Amniotic epithelial cell (primary cell): ENCODE measurements at regions not wholly inside any gene's neighbourhood (a gene's known extent, or its start where the extent isn't known, plus 50 kb on each side); places are given as distances from the start of the nearest gene placed in this dataset.
"Not testable (repeated sequence)": the region's sequence is repeated elsewhere in the genome, so short reads cannot be mapped to it uniquely, and the experiment has no call there.

Experiments used
- DNase-seq: peaks from one replicate; pipeline ENCODE4 v3.0.0-alpha.2; 2010; ENCODE audit warnings: low read depth

DNA sequence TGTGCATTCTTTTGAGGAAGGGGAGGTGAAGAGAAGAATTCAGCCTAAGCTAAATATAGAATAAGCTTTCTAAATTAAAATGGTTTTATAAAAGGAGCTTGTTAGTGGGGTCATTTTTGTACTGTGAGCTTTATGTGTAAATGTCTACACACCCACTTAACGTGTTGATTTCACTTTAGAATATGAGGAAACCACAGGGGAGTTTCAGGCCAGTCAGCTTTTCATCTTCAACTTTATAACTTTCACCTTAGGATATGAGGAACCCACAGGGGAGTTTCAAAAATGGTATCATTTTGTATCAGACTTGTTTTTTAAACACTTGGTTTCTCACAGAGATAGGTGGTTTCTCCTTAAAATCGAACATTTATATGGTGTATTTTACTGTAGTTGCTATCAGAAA lies 120.7 kb upstream of the NIPA1 start:
- not testable (repeated sequence) for DNase-seq

- DNase-seq: not testable (repeated sequence)
Measured at GRCh38 chr15:22684786-22685185, 101.7 kb upstream of the NIPA1 start.

DNA sequence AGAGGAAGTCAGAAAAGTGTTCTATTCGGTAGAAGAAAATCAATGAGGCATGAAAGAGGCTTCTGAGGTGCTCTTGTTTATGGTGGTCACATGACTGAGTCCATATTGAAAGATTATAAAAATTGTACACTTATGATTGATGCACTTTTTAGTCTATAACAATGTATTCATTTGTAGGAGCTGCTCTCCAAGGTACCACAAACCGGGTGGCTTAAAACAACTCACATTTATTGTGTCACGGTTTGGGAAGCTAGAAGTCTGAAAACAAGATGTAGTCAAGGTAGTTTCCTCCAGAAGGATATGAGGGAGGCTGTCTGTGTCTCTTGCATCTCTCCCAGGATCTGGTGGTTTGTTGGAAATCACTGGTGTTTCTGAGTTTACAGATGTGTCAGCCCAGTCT lies 86.6 kb upstream of the NIPA1 start:
- not testable (repeated sequence) for DNase-seq

DNA sequence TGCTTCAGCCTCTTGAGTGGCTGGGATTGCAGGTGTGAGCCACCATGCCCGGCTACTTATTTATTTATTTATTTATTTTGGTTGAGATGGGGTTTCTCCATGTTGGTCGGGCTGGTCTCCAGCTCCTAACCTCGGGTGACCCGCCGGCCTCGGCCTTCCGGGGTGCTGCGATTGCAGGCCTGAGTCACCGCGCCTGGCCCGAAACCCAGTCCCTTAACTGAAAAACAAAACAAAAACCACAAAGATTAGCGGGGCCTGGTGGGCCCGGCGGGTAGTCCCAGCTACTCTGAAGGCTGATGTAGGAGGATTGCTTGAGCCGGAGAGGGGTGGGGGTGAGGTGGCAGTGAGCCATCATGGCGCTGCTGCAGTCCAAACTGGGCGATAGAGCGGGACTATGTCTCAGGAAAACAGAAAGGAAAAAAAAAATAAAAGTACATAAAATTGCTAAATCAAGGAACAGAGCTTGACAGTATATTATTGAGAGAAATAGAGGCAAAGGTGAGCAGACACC lies 75.6 kb upstream of the NIPA1 start:
- DNase-seq: not testable (repeated sequence)

DNA sequence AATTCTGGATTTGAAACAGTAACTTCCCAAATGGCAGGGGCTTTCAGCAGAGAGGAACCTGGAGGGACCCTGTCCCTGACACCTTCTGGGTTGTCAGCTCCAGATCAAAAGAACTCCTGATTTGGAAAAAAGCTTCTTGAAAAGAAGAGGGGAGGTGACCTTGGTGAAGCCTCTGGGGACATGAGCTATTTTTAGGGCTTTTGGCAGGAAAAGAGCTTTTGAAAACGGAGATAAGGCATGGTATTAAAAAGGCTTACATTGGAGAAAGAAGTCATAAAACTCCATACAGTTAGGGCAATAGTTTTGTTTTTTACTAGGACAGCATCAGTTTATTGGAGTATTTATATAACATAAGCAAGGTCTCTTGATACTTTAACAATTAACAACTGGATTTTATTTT lies 72.5 kb upstream of the NIPA1 start:
- not testable (repeated sequence) for DNase-seq

DNA sequence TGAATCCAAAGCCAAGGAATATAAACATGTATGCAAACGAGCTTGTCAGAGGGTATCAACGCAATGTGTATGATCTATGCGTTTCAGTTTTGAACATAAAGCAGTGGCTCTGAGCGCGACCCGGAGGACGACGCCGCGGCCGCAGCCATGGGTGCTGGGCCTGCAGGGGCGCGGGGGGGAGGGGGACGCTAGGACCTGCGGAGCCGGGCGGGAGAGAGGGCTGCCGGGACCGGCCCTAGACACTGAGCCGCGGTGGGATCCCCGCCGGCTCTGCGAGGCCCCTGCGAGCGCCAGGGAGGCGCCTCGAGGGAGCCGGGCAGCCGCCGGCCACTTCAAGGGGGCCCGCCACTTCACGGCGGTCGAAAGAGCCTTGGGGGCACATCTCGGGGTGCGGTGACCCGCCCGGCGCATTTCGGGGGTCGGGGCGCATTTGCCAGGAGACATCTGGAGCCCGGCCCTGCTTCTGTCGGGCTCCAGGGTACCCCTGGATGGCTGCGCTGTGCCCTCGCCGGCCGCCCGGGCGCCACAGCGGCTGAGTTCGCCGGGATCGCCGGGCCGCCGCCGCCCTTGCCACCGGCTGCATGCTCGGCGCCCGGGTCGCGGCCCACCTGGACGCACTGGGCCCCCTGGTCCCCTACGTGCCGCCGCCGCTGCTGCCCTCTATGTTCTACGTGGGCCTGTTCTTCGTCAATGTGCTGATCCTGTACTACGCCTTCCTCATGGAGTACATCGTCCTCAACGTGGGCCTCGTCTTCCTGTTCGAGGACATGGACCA lies 71.9 kb upstream of the NIPA1 start:
- not testable (repeated sequence) for DNase-seq

GRCh38 chr15:22715133-22715845 lies 71.2 kb upstream of the NIPA1 start:
- not testable (repeated sequence) for DNase-seq

DNA sequence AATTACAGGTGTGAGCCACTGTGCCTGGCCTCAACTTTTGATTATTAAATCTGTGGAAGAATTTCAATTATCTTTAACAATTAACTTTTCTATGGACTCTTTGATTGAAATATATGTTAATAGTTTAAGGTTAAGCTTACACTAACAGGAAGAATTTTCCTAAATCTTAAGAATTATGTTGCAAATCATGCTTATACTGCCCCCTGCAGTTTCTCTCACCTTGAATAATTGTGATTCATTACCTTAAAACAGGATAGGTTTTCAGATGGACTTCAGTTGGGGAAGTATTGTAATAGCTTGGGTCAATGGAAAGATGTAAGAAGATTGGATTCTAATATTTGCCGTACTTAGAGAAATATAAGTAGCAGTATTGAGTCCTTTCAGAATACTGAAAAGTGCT lies 66.5 kb upstream of the NIPA1 start:
- DNase-seq: not testable (repeated sequence)

GRCh38 chr15:22726104-22726503 lies 60.3 kb upstream of the NIPA1 start:
- DNase-seq: not testable (repeated sequence)

DNA sequence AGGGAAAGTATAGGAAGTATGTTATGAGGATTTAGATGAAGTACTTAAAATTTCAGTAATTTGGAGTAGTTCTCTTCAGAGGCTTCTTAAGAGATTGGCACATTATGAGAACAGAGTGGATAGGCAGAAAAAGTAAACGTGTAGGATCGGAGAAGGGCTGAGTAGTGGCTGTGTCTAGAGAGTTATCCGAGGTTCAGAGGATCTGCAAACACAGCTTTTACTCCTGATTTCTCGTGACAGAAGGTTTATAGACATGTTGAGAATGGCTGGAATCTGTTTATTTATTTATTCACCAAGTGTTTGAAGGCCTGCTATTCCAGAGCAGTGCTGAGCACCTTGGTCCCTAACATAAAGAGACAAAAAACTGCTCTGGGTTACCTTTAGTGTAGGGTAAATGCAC lies 51.4 kb upstream of the NIPA1 start:
- DNase-seq: not testable (repeated sequence)

- peak; percentile 57 for DNase-seq
Measured at GRCh38 chr15:22735781-22736180, 50.7 kb upstream of the NIPA1 start.

- DNase-seq: not testable (repeated sequence)
Measured at GRCh38 chr15:22736200-22736599, 50.2 kb upstream of the NIPA1 start.
